ENCODE measurements at regions not wholly inside any gene's neighbourhood (a gene's known extent, or its start where the extent isn't known, plus 50 kb on each side); places are given as distances from the start of the nearest gene placed in this dataset.

GRCh38 chr11:134632347-134633119, 220.5 kb upstream of the B3GAT1 start:
- intact Hi-C loops (cut with micrococcal nuclease): no loop called here
- no peak overlapping the region for H3K27ac Mint-ChIP-seq
- H3K27me3 Mint-ChIP-seq: no peaks in the 10 kb centered on the region
- no peaks in the 10 kb centered on the region for H3K9me3 Mint-ChIP-seq
- H3K4me1 Mint-ChIP-seq (ENCODE audit: low read depth): no peaks in the 10 kb centered on the region
- H3K36me3 Mint-ChIP-seq (ENCODE audit: low read depth): no peaks in the 10 kb centered on the region
- no peak overlapping the region for H3K4me3 Mint-ChIP-seq

GRCh38 chr11:134630861-134631260, 218.8 kb upstream of the B3GAT1 start:
- Mint-ChIP-seq H3K27me3 (no peaks in the 10 kb centered on the region), H3K4me1 (ENCODE audit: low read depth) (no peaks in the 10 kb centered on the region), H3K27ac (no peak overlapping the region), H3K36me3 (ENCODE audit: low read depth) (no peaks in the 10 kb centered on the region), H3K4me3 (no peak overlapping the region), H3K9me3 (no peaks in the 10 kb centered on the region)
- intact Hi-C loops (cut with micrococcal nuclease): no loop called here

GRCh38 chr11:134628426-134628825, 216.4 kb upstream of the B3GAT1 start:
- H3K4me1 Mint-ChIP-seq (ENCODE audit: low read depth): no peaks in the 10 kb centered on the region
- H3K27ac Mint-ChIP-seq: no peak overlapping the region
- H3K9me3 Mint-ChIP-seq: no peaks in the 10 kb centered on the region
- intact Hi-C loops (cut with micrococcal nuclease): no loop called here
- H3K36me3 Mint-ChIP-seq (ENCODE audit: low read depth): no peaks in the 10 kb centered on the region
- H3K27me3 Mint-ChIP-seq: no peaks in the 10 kb centered on the region
- no peak overlapping the region for H3K4me3 Mint-ChIP-seq

- H3K27me3 Mint-ChIP-seq: peaks cover 2% of the 10 kb centered on the region
- H3K27ac Mint-ChIP-seq: no peak overlapping the region
- no peaks in the 10 kb centered on the region for H3K4me1 Mint-ChIP-seq (ENCODE audit: low read depth)
- H3K36me3 Mint-ChIP-seq (ENCODE audit: low read depth): no peaks in the 10 kb centered on the region
- intact Hi-C loops (cut with micrococcal nuclease): no loop called here
- no peaks in the 10 kb centered on the region for H3K9me3 Mint-ChIP-seq
- no peak overlapping the region for H3K4me3 Mint-ChIP-seq
These were observed 214.0 kb upstream of the B3GAT1 start for GRCh38 chr11:134626032-134626431.

GRCh38 chr11:134625631-134626030, 213.6 kb upstream of the B3GAT1 start:
- no peaks in the 10 kb centered on the region for H3K36me3 Mint-ChIP-seq (ENCODE audit: low read depth)
- no peaks in the 10 kb centered on the region for H3K9me3 Mint-ChIP-seq
- H3K27me3 Mint-ChIP-seq: peaks cover 2% of the 10 kb centered on the region
- no peak overlapping the region for H3K27ac Mint-ChIP-seq
- H3K4me1 Mint-ChIP-seq (ENCODE audit: low read depth): no peaks in the 10 kb centered on the region
- intact Hi-C loops (cut with micrococcal nuclease): no loop called here
- no peak overlapping the region for H3K4me3 Mint-ChIP-seq

GRCh38 chr11:134625151-134625550, 213.1 kb upstream of the B3GAT1 start:
- Mint-ChIP-seq H3K27ac (no peak overlapping the region), H3K9me3 (no peaks in the 10 kb centered on the region), H3K27me3 (peaks cover 2% of the 10 kb centered on the region), H3K36me3 (ENCODE audit: low read depth) (no peaks in the 10 kb centered on the region), H3K4me1 (ENCODE audit: low read depth) (no peaks in the 10 kb centered on the region), H3K4me3 (no peak overlapping the region)
- intact Hi-C loops (cut with micrococcal nuclease): no loop called here

- Mint-ChIP-seq H3K27me3 (peaks cover 2% of the 10 kb centered on the region), H3K36me3 (ENCODE audit: low read depth) (no peaks in the 10 kb centered on the region), H3K4me3 (no peak overlapping the region), H3K9me3 (no peaks in the 10 kb centered on the region), H3K4me1 (ENCODE audit: low read depth) (no peaks in the 10 kb centered on the region), H3K27ac (no peak overlapping the region)
- intact Hi-C loops (cut with micrococcal nuclease): no loop called here
These were observed 212.3 kb upstream of the B3GAT1 start for GRCh38 chr11:134624166-134624920.

- Mint-ChIP-seq H3K9me3 (no peaks in the 10 kb centered on the region), H3K36me3 (ENCODE audit: low read depth) (no peaks in the 10 kb centered on the region), H3K4me3 (no peak overlapping the region), H3K27me3 (peaks cover 2% of the 10 kb centered on the region), H3K4me1 (ENCODE audit: low read depth) (no peaks in the 10 kb centered on the region), H3K27ac (no peak overlapping the region)
- intact Hi-C loops (cut with micrococcal nuclease): no loop called here
These were observed 211.7 kb upstream of the B3GAT1 start for GRCh38 chr11:134623711-134624110.

GRCh38 chr11:134622458-134622857, 210.4 kb upstream of the B3GAT1 start:
- Mint-ChIP-seq H3K4me3 (no peak overlapping the region), H3K36me3 (ENCODE audit: low read depth) (no peaks in the 10 kb centered on the region), H3K9me3 (no peaks in the 10 kb centered on the region), H3K27ac (no peak overlapping the region), H3K4me1 (ENCODE audit: low read depth) (no peaks in the 10 kb centered on the region), H3K27me3 (peaks cover 2% of the 10 kb centered on the region)
- intact Hi-C loops (cut with micrococcal nuclease): no loop called here

GRCh38 chr11:134617360-134617759, 205.3 kb upstream of the B3GAT1 start:
- Mint-ChIP-seq H3K4me3 (no peak overlapping the region), H3K36me3 (ENCODE audit: low read depth) (no peaks in the 10 kb centered on the region), H3K9me3 (no peaks in the 10 kb centered on the region), H3K27ac (no peak overlapping the region), H3K27me3 (peaks cover under 1% of the 10 kb centered on the region), H3K4me1 (ENCODE audit: low read depth) (no peaks in the 10 kb centered on the region)
- intact Hi-C loops (cut with micrococcal nuclease): no loop called here

GRCh38 chr11:134616038-134616437, 204.0 kb upstream of the B3GAT1 start:
- no peaks in the 10 kb centered on the region for H3K9me3 Mint-ChIP-seq
- H3K4me1 Mint-ChIP-seq (ENCODE audit: low read depth): no peaks in the 10 kb centered on the region
- intact Hi-C loops (cut with micrococcal nuclease): no loop called here
- no peaks in the 10 kb centered on the region for H3K36me3 Mint-ChIP-seq (ENCODE audit: low read depth)
- no peak overlapping the region for H3K4me3 Mint-ChIP-seq
- no peaks in the 10 kb centered on the region for H3K27me3 Mint-ChIP-seq
- H3K27ac Mint-ChIP-seq: no peak overlapping the region

- Mint-ChIP-seq H3K9me3 (no peaks in the 10 kb centered on the region), H3K4me1 (ENCODE audit: low read depth) (no peaks in the 10 kb centered on the region), H3K36me3 (ENCODE audit: low read depth) (no peaks in the 10 kb centered on the region), H3K27ac (no peak overlapping the region), H3K27me3 (no peaks in the 10 kb centered on the region), H3K4me3 (no peak overlapping the region)
- intact Hi-C loops (cut with micrococcal nuclease): no loop called here
These were observed 203.1 kb upstream of the B3GAT1 start for GRCh38 chr11:134615041-134615615.

- no peaks in the 10 kb centered on the region for H3K4me1 Mint-ChIP-seq (ENCODE audit: low read depth)
- no peak overlapping the region for H3K4me3 Mint-ChIP-seq
- no peaks in the 10 kb centered on the region for H3K36me3 Mint-ChIP-seq (ENCODE audit: low read depth)
- intact Hi-C loops (cut with micrococcal nuclease): no loop called here
- no peaks in the 10 kb centered on the region for H3K27me3 Mint-ChIP-seq
- H3K9me3 Mint-ChIP-seq: no peaks in the 10 kb centered on the region
- no peak overlapping the region for H3K27ac Mint-ChIP-seq
These were observed 202.1 kb upstream of the B3GAT1 start for GRCh38 chr11:134614141-134614540.

- intact Hi-C loops (cut with micrococcal nuclease): no loop called here
- H3K36me3 Mint-ChIP-seq (ENCODE audit: low read depth): no peaks in the 10 kb centered on the region
- no peak overlapping the region for H3K4me3 Mint-ChIP-seq
- H3K27ac Mint-ChIP-seq: no peak overlapping the region
- no peaks in the 10 kb centered on the region for H3K4me1 Mint-ChIP-seq (ENCODE audit: low read depth)
- no peaks in the 10 kb centered on the region for H3K9me3 Mint-ChIP-seq
- no peaks in the 10 kb centered on the region for H3K27me3 Mint-ChIP-seq
These were observed 201.6 kb upstream of the B3GAT1 start for GRCh38 chr11:134613646-134614045.

Measured in dendritic cell treated with granulocyte-macrophage colony-stimulating factor and Interleukin-4, amounts not matched to agents 40 ng/mL and 50 ng/mL, for 4 days (primary cell).